ENCODE measurements at regions not wholly inside any gene's neighbourhood (a gene's known extent, or its start where the extent isn't known, plus 50 kb on each side); places are given as distances from the start of the nearest gene placed in this dataset.

- WGBS (ENCODE audit: insufficient coverage), result no CpG with 5 or more reads among the region's 1 CpG
- no peak for DNase-seq
- Histone ChIP-seq H3K9me3 (replicated peaks in 1 of 2; ENCODE audit: control insufficient read depth in 1 of 2, insufficient read depth in 1 of 2, low read length in 2 of 2) (peaks cover 0 to 4% of the 10 kb centered on the region in 2 donors), H3K79me2 (ENCODE audit: insufficient read depth, low read length) (no peaks in the 10 kb centered on the region), H3K4me2 (replicated peaks; ENCODE audit: extremely low read depth, low read length, poor library complexity, severe bottlenecking) (no peak overlapping the region), H3K27ac (ENCODE audit: low read depth in 1 of 2, low read length in 2 of 2) (no peak overlapping the region), H4K20me1 (ENCODE audit: insufficient read depth, low read length) (no peaks in the 10 kb centered on the region), H3K4me3 (replicated peaks in 1 of 3; ENCODE audit: low read depth in 2 of 3, low read length in 3 of 3) (no peak overlapping the region), H3K36me3 (replicated peaks in 1 of 2; ENCODE audit: control insufficient read depth in 1 of 2, insufficient read depth in 2 of 2, low read length in 2 of 2) (no peaks in the 10 kb centered on the region), H3K4me1 (ENCODE audit: control insufficient read depth in 1 of 2, insufficient read depth in 2 of 2, low read length in 2 of 2) (no peaks in the 10 kb centered on the region), H2AFZ (ENCODE audit: insufficient read depth, low read depth, low read length, poor library complexity, severe bottlenecking) (no peak overlapping the region), H3K9ac (ENCODE audit: insufficient read depth, low read length, poor library complexity, severe bottlenecking) (no peak overlapping the region), H3K27me3 (ENCODE audit: control insufficient read depth in 2 of 2, insufficient read depth in 2 of 2, low read length in 2 of 2) (no peaks in the 10 kb centered on the region)
- no peak for TF ChIP-seq CTCF (IDR thresholded peaks at IDR 0.05)
- peaks cover 0 to 2% (median 2%) of the 10 kb centered on the region in 7 donors for H3K9me3 Mint-ChIP-seq
- H3K36me3 Mint-ChIP-seq, result no peaks in the 10 kb centered on the region
- no peaks in the 10 kb centered on the region for H3K27me3 Mint-ChIP-seq (ENCODE audit: low read depth in 3 of 3)
- no peaks in the 10 kb centered on the region for H3K4me1 Mint-ChIP-seq
- intact Hi-C loops (cut with micrococcal nuclease), result no loop called here
- H3K27ac Mint-ChIP-seq, result no peak overlapping the region
- H3K4me3 Mint-ChIP-seq, result no peak overlapping the region
Measured at GRCh38 chr1:106756752-106757151, 299.7 kb upstream of the PRMT6 start.

GRCh38 chr1:106768077-106768476, 288.4 kb upstream of the PRMT6 start:
- Histone ChIP-seq H3K79me2 (ENCODE audit: insufficient read depth, low read length) (no peaks in the 10 kb centered on the region), H3K9me3 (replicated peaks in 1 of 2; ENCODE audit: control insufficient read depth in 1 of 2, insufficient read depth in 1 of 2, low read length in 2 of 2) (peaks cover 3 to 5% of the 10 kb centered on the region in 2 donors), H3K4me1 (ENCODE audit: control insufficient read depth in 1 of 2, insufficient read depth in 2 of 2, low read length in 2 of 2) (no peaks in the 10 kb centered on the region), H3K4me3 (replicated peaks in 1 of 3; ENCODE audit: low read depth in 2 of 3, low read length in 3 of 3) (no peak overlapping the region), H2AFZ (ENCODE audit: insufficient read depth, low read depth, low read length, poor library complexity, severe bottlenecking) (no peak overlapping the region), H3K27ac (ENCODE audit: low read depth in 1 of 2, low read length in 2 of 2) (no peak overlapping the region), H3K36me3 (replicated peaks in 1 of 2; ENCODE audit: control insufficient read depth in 1 of 2, insufficient read depth in 2 of 2, low read length in 2 of 2) (no peaks in the 10 kb centered on the region), H3K9ac (ENCODE audit: insufficient read depth, low read length, poor library complexity, severe bottlenecking) (no peak overlapping the region), H3K4me2 (replicated peaks; ENCODE audit: extremely low read depth, low read length, poor library complexity, severe bottlenecking) (no peak overlapping the region), H3K27me3 (ENCODE audit: control insufficient read depth in 2 of 2, insufficient read depth in 2 of 2, low read length in 2 of 2) (no peaks in the 10 kb centered on the region), H4K20me1 (ENCODE audit: insufficient read depth, low read length) (no peaks in the 10 kb centered on the region)
- Mint-ChIP-seq H3K36me3 (no peaks in the 10 kb centered on the region), H3K27ac (no peak overlapping the region), H3K9me3 (peaks cover 0 to 8% (median 3%) of the 10 kb centered on the region in 7 donors), H3K4me3 (no peak overlapping the region), H3K4me1 (no peaks in the 10 kb centered on the region), H3K27me3 (ENCODE audit: low read depth in 3 of 3) (no peaks in the 10 kb centered on the region)
- no peak for TF ChIP-seq CTCF (IDR thresholded peaks at IDR 0.05)
- intact Hi-C loops (cut with micrococcal nuclease), result no loop called here
- DNase-seq, result no peak
- WGBS (ENCODE audit: insufficient coverage), result no CpG with 5 or more reads among the region's 2 CpGs
